Stimulated activated CD8-positive, alpha-beta memory T cell treated with anti-CD3 and anti-CD28 coated beads, Interleukin-2, amount 100 ng/mL, for 1 hour (primary cell): ENCODE measurements at regions not wholly inside any gene's neighbourhood (a gene's known extent, or its start where the extent isn't known, plus 50 kb on each side); places are given as distances from the start of the nearest gene placed in this dataset.

Experiments
- DNase-seq, 2 donors: peaks; one replicate each; pipeline ENCODE4 v3.0.0-alpha.2; 2020; ENCODE audit warnings: low read depth in 2 of 2

DNA sequence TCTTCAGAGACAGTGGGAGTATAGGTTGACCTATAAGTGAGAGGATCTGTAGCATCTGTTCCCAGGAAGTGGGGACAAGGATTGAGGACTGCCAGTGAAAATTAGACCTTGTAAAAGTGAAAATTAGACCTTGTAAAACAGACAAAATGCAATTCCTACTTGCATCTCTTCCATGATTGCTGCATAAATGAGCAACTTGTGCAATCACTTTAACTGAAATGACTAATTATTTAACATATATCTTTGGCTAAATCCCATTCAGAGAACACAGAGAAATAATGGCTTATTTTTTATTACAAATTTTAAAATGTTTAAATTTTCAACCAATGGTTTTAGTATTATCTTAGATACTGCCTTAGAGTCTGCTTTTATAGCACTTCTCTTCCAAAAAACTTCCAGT lies 67.2 kb upstream of the NABP1 start:
- DNase-seq: no peak

DNA sequence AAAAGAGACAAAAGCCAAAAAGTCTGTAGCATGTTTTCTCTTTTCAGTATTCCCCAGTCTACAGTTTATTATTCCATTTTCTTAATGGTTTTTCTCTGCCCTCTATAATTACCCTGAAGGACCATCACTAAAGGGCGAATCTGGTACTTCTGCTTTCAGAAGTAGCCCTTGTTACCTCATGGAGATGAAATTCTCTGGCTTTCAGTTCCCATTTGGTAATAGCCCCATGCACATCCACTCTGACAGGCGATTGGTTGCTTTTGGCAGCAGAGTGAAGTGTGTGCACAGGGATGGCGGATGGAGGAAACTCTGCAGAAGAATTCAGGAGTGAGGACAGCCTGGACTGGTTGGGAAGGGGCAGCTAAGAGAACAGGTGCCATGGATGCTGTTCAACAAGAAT lies 66.3 kb upstream of the NABP1 start:
- DNase-seq: no peak

- no peak for DNase-seq
Observed at GRCh38 chr2:191612496-191612895, 65.4 kb upstream of the NABP1 start.

DNA sequence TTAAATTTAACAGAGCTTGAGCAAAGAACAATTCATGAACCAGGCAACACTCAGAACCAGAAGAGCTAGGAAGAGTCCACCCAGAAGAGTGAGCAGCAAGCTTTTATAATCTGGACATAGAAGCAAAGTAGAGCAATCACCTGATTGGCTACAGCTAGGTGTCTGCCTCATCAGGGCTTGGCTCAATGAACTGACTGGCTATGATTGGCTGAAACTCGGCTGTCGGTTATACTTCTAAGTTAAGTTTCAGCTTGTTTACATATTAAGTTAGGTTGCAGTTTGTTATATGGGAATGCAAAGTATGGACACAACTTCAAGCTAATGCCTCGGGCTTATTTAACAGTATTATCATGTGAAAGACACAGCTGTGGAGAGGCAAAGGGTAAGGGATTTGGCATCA lies 63.2 kb upstream of the NABP1 start:
- DNase-seq: no peak

GRCh38 chr2:191615596-191615995 lies 62.3 kb upstream of the NABP1 start:
- no peak for DNase-seq

DNA sequence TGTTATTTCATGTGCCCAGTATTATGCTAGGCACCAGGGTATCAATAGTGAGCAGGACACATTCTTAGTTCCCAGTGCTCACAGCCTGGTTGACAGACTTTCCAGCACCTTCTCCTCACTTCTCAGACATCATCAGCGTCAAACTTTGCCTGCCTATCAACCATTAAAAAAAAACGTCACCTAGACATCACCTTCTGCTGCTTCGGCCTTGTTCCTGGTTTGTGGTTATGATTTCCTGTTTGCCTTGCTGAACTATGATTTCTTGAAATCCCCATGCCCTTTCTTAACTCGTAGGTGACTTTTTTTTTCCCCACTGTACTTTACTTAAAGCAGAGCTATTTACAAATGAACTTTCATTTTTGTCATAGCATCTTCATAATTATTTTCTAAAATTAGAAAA lies 60.4 kb upstream of the NABP1 start:
- DNase-seq: peak; percentile 8 to 15

GRCh38 chr2:191618046-191618780 lies 59.7 kb upstream of the NABP1 start:
- no peak for DNase-seq

DNA sequence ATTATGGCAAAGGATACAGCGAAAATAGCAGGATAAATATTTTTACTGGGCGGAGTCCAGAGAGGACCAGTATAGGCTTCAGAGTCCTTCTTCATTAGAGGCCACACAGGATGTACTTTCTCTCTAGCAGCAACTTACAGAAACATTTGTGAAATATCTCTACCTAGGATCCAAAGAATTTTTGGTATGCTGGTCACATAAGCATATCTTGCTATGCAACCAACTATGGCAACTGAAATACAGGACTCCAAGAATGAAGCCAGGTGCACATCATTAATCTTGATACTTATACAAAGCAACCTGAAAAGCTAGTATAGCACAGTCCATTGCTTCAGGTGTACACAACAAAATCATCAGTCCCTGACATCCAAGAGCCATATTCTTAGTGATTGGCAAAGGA lies 59.1 kb upstream of the NABP1 start:
- no peak for DNase-seq

GRCh38 chr2:191620144-191620543 lies 57.8 kb upstream of the NABP1 start:
- DNase-seq: no peak

DNA sequence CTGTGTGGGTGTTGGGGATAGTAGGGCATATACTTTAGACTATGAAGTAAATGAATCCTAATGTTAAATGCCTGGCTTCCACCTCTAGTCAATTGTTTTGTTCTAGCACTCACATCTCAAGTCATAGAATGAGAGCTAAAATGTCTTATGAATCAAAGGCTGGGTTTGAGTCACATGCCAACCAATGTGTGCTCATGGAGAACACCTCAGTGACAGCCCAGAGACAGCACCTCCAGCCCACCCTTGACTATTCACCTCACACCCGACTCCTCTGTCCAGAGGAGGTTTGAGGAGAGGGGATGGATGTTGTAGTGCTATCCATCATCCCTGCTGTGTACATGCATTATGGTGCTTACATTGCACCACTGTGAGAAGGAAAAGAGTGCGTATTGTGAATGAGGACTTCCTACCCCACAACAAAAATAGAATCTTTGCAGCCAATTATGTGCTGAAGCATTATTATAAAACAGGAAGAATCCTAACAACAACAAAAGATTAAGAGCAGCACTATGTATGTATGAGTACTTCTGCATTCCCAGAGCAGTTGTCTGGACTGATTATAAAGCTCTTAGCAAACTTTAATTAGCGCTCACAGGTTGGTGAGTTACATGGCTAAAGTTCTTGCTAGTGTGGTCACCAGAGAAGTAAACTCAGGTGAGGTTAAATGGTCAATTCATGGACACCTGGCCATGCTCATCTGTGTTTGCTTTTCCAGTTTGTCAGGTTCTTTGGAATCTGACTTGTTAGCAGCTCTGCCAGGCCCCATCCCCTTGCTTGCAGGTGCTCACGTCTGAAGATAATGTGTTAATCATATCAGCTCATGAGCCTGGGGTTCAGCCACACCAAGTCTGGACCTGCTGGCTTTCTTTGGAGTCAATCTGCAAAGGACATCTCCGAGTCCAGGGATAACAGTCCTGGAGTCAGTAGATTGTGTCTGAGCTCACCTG lies 55.3 kb upstream of the NABP1 start:
- no peak for DNase-seq

- peak; percentile 6 to 10 for DNase-seq
Observed at GRCh38 chr2:191625016-191625415, 52.9 kb upstream of the NABP1 start.

- DNase-seq: no peak
Observed at GRCh38 chr2:191625446-191625845, 52.5 kb upstream of the NABP1 start.

DNA sequence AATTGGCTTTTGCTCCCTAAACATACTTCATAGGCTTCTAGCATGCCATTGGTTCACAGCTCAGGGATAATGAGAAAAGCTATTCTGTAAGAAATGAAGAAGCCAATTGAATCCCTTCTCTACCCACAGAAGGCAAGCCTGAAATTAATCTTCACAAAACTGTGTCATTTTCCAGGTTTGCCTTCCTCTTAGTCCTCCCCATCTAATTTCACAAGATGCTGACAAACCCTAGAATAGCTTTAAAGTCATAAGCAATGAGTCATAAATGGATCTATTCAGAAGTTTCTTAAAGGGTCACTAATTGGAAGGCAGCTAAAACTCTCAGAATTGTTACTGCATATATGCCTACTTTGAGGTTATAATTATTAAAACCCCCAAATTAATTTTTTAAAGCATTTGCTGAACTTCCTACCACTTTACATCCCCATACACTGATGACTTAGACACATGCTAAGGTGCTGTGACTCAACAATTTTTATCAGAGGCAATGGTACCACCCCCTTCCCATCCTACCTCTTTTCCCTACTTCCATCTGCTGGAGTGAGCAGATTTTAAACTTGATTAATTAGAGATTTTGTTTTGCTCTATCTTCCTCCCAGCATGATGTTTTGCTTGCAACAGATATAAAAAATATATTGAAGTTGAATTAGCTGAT lies 51.3 kb upstream of the NABP1 start:
- no peak for DNase-seq

DNA sequence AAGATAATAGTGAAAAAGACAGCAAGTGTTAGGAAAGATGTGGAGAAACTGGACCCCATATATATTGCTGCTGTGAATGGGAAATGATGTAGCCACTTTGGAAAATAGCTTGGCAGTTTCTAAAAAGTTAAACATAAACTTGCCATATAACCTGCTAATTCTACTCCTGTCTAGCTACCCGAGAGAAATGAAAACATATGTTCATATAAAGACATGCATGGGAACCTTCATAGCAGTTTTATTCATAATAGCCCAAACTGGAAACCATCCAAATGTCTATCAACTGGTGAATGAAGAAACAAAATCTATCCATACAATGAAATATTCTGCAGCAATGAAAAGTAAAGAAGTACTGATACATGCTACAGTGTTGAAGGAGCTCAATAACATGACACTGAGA lies 50.4 kb upstream of the NABP1 start:
- no peak for DNase-seq
